ENCODE measurements at regions not wholly inside any gene's neighbourhood (a gene's known extent, or its start where the extent isn't known, plus 50 kb on each side); places are given as distances from the start of the nearest gene placed in this dataset.

- TF ChIP-seq EZH2 (optimal IDR thresholded peaks at IDR 0.05; ENCODE audit: low read depth, low read length): no peak
- TF ChIP-seq CTCF (IDR thresholded peaks at IDR 0.05; ENCODE audit: low read length): no peak
- no peak for TF ChIP-seq EZH2phosphoT487 (IDR thresholded peaks at IDR 0.05; ENCODE audit: low read length)
Observed at GRCh38 chr6:98254624-98255023, 579.8 kb upstream of the POU3F2 start.

All from MM.1S (cell line).